GM19328 (cell line): ENCODE measurements at regions not wholly inside any gene's neighbourhood (a gene's known extent, or its start where the extent isn't known, plus 50 kb on each side); places are given as distances from the start of the nearest gene placed in this dataset.

Source experiments
- ATAC-seq: cut with Tn5 transposase; IDR thresholded peaks from one replicate; pipeline ENCODE4 v1.9.1; 2021; ENCODE audit warnings: mild to moderate bottlenecking, moderate library complexity; ENCODE audit not compliant: unreplicated experiment

GRCh38 chr13:55403887-55404487 lies 1736.7 kb upstream of the PRR20A start:
- no peak for ATAC-seq

DNA sequence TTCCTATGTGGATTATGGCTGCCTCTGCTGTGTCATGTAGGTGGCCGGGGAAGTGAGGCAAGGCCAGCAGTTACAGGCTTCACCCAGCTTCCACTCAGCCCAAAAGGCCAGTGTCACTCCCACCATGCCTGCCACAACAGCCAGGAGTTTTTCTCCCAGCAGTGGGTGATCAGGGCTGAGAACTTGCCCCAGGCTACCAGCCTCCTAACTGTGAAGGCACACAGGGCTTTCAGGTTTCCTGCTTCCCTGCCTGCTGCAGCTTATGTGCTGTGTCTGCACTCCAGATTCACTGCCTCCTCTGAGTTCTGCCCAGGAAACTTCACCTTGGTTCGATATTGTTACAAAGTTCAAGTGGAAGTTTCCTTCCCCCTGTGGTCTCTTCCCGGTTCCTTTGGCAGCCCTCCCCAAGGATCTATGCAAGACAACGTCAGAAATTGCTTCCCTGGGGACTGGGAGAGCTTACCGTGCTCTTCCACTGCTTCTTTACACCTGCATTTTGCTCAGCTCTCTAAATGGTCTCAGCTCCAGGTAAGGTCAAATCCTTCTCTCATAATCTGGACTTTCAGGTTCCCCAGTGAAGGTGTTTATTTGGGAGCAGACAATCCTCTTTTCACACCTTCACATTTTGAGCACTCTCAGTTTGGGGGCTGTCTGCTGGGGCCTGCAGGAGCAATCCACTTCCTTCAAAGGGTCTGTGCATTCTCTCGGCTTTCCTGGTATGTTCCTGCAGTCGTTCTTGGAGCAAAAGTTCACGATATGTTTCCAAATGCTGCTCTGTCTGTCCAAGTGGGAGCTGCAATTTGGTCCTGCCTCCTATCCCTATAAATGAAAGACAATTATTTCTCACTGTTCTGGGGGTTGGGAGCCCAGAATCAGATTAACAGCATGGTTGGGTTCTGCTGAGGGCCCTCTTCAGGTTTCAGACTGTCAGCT lies 1730.1 kb upstream of the PRR20A start:
- ATAC-seq, result no peak

- ATAC-seq, result no peak
Measured at GRCh38 chr13:55418095-55418494, 1722.6 kb upstream of the PRR20A start.

- no peak for ATAC-seq
Measured at GRCh38 chr13:55432814-55433213, 1707.9 kb upstream of the PRR20A start.

DNA sequence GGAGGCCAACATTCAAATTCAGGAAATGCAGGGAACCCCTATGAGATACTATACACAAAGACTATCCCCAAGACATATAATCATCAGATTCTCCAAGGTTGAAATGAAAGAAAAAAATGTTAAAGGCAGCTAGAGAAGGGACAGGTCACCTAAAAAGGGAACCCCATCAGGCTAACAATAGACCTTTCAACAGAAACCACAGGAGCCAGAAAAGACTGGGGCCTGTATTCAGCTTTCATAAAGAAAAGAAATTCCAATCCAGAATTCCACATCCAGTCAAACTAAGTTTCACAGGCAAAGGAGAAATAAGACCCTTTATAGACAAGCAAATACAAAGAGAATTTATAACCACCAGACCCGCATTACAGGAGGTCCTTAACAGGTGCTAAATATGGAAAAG lies 1703.6 kb upstream of the PRR20A start:
- no peak for ATAC-seq

DNA sequence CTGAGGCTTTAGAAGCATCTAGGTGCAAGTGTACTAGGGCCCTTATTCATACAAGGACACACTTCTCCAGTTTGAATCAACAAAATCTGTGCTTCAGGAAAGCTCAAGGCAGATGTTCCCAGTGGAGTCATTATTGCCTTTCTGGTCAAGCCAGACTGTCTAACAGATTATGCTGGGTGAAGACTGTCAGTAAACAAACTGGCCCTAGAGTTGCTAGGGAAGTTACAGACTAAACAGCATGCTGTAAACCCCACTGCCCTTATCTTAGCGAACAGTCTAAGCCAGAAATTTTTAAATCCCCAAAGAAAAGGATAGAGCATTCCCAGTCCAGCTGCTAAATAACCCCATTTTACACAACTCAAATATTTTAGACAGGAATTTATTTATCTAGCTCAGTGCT lies 1701.3 kb upstream of the PRR20A start:
- no peak for ATAC-seq

DNA sequence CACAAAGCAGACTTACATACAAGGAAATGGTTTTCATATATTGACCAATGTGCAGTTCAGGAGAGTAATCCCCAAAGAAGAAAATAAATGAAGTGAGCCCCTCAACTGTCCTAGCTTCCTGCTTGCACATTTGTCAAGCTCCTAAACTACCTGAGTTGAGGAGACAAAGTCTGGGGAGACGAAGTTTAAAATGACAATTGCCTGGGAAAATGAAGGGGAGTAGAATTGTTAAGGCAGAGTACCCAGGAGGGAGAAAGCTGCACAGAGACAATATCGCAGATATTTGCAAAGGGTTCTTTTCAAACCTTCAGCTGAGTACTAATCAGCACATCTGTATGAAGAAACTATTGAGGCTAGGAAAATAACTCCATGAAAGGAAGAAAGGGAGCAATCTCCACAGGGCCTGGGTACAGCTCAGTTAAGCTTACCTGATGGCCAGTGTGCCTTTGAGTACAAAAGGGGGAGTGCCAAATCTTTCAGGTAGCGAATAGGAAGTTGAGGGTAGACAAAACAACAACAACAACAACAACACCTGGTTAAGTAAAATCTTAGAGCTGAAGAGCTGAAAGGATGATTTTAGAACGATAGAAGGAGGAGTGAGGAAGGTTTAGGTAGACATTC lies 1700.1 kb upstream of the PRR20A start:
- no peak for ATAC-seq

- ATAC-seq, result no peak
Measured at GRCh38 chr13:55464222-55464621, 1676.5 kb upstream of the PRR20A start.

DNA sequence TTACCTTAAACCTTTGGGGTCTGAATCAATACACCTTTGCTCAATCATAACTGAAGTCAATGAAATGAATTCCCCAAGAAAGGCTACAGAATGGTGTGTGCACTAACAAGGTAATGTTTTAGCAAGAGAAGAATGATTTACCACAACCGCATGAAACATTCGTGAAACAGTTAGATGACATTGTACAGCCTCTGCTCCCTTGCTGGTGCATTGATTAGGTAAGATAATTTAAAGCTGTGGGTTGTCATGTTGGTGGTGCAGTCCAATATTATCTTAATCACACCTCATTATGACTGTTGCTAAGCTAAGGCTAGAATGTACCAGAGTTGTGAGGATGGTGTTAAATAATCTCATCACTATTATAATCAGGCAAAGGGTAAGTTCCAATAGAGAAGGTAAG lies 1673.2 kb upstream of the PRR20A start:
- no peak for ATAC-seq

GRCh38 chr13:55483626-55484158 lies 1657.0 kb upstream of the PRR20A start:
- no peak for ATAC-seq

- no peak for ATAC-seq
Measured at GRCh38 chr13:55493297-55493696, 1647.4 kb upstream of the PRR20A start.

DNA sequence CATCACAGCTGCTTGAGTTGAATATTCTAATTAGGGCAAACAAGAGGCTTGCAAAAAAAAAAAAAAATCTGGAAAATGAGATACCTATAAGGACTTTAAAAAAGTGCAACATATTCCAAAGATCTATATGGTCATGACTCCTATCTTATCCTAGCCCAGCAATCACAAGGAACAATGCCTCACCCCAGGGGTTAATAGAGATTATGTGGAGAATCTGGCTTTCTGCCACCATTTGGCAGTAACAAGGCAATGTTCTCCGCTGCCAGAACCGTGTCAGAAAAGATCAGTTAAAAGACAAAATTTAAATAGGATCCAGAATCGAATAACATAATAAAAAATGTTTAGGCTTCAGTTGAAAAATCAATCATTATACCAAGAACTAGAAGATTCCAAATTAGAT lies 1643.2 kb upstream of the PRR20A start:
- ATAC-seq, result no peak

- ATAC-seq, result no peak
Measured at GRCh38 chr13:55500694-55501093, 1640.0 kb upstream of the PRR20A start.

- no peak for ATAC-seq
Measured at GRCh38 chr13:55516610-55517009, 1624.1 kb upstream of the PRR20A start.

DNA sequence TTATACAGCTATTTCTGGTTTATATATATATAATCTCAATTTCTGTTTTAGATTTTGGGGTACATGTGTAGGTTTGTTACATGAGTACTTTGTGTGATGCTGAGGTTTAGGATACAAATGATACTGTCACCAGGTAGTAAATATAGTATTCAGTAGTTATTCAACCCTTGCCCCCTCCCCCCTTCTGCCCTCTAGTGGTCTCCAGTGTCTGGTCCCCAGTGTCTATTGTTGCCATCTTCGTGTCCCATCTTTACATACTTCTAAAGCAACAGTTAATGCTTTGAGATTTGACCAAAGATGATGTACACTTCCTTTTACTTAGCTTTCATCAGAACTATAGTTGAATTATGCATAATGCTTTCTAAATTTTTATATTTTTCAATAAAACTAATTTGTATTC lies 1623.4 kb upstream of the PRR20A start:
- no peak for ATAC-seq

DNA sequence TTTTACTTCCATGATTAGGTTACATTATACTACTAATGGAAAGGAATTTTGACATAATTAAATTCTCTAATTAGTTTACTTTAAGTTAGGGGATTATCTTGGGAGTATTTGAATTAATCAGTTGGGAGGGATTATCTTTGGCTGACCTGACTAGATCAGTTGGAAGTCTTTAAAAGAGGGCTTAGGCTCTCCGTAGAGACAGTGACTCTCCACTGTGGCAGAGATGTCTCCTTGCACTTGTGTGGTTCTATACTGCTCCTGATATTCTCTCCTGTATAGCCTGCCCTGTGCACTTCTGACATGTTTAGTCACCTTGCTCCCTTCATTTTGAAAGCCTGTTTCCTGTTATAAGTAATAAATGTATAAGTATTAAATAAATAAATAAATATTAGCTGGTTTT lies 1612.3 kb upstream of the PRR20A start:
- no peak for ATAC-seq

DNA sequence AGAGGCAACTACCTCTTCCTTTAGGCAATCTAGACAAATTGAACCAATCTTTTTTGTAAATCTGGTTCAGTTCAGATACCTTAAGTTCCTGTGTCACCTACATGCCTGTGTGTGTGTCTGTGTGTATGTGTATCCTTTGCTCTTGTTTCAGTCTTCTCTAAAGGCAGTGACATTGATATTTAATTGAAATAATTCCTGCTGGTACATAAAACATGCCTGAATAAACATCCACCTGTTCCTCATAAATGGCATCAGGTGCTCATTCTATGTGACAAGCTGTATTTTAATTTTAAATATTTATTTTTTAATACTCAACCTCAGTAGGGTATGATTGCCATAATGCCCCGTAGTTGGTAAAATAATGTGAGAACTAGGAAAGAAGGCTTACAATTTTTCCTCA lies 1606.4 kb upstream of the PRR20A start:
- no peak for ATAC-seq

DNA sequence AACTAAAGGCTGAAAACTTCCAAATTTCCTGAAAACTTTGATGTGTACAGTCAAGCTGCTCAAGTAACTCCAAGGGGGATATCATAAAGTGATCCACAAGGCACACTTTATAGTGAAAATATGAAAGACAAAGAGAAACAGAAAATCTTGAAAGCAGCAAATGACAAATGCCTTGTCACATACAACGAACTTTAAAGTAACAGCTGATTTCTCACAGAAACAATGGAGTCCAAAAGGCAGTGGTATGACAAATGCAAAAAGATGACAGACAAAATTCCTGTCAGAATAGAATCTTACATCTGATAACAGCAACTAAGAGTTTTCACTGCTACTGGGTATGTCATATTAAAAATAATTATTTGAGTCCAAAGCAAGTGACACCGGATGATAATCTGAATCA lies 1602.3 kb upstream of the PRR20A start:
- no peak for ATAC-seq

DNA sequence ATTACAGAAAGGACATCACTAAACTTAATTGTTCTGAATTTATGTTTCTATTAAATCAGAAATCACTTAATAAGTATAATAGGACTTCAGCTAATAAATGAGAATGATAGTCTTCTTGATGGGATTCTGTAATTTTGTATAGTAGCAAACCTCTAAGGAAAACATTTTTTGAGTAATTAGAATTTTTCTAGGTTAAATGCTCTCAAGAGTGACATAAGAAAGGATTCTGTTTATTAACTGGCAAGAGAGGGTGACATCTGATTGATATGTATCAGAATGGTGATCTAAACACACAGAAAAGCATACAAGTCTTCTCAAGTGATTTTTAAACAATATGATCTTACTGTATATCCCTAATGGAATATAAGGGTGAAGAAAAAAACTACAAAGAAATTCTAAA lies 1597.7 kb upstream of the PRR20A start:
- no peak for ATAC-seq

- no peak for ATAC-seq
Measured at GRCh38 chr13:55550624-55551023, 1590.1 kb upstream of the PRR20A start.

DNA sequence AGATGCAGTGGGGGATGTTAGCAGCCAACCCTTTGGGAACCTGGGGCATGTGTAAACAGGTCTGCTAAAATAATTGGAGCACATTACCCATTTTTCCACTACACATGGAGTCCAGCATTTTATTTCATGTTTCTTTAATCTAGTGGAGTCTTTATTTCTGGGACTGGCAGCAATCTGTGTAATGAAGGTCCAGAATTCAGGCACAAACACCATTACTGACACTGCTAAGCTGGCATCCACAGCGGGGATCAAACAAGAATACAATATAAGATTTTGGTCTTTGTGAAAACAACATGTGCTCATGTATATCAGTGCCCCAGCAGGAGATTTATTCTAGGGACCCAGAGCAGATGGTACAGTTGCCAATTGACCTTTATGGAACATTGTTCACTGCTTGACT lies 1587.0 kb upstream of the PRR20A start:
- ATAC-seq, result no peak

GRCh38 chr13:55554741-55555140 lies 1586.0 kb upstream of the PRR20A start:
- ATAC-seq, result no peak
